Panc1 (cell line): ENCODE measurements at regions not wholly inside any gene's neighbourhood (a gene's known extent, or its start where the extent isn't known, plus 50 kb on each side); places are given as distances from the start of the nearest gene placed in this dataset.

ENCODE experiments used
- ATAC-seq: fragments of 200-7000 bp; cut with Tn5 transposase; 2 replicates; pipeline ENCODE4 v1.9.1; 2020; ENCODE audit warnings: mild to moderate bottlenecking, moderate library complexity
- BruUV-seq: library from RNA; stranded (reverse); fragments of 400-500 nt; replicated peaks from 2 replicates; lab custom pipeline; 2021; lab: Mats Ljungman, UMichigan
- CTCF ChIA-PET: fragments of 300-600 bp; sonication (Branson Sonifier 250); formaldehyde crosslinking; loops from one replicate; lab custom pipeline; 2022; ENCODE audit warnings: antibody characterized with exemption; lab: Charles Lee
- POLR2A ChIA-PET: fragments of 300-600 bp; sonication (Branson Sonifier 250); formaldehyde crosslinking; loops from one replicate; lab custom pipeline; 2022; ENCODE audit warnings: antibody characterized with exemption; lab: Charles Lee
- DNase-seq: peaks from one replicate; pipeline ENCODE4 v3.0.0-alpha.2; 2010; ENCODE audit warnings: low read depth, low spot score
- H3K27ac ChIP-seq: 2 replicates; pipeline ENCODE4 v1.5.1; 2011; ENCODE audit warnings: mild to moderate bottlenecking, low read length, inconsistent platforms
- H3K27me3 ChIP-seq: fragments of 200-500 bp; sonication (Bioruptor generic); 2 replicates; pipeline ENCODE4 v1.6.0; 2014; ENCODE audit warnings: low read length, inconsistent platforms; ENCODE audit not compliant: control insufficient read depth, insufficient read depth
- H3K36me3 ChIP-seq: fragments of 200-500 bp; sonication (Bioruptor generic); 2 replicates; pipeline ENCODE4 v1.5.1; 2014; ENCODE audit warnings: inconsistent platforms, mild to moderate bottlenecking, low read length, moderate library complexity; ENCODE audit not compliant: control insufficient read depth, insufficient read depth
- H3K4me1 ChIP-seq: 2 replicates; pipeline ENCODE4 v1.5.1; 2011; ENCODE audit warnings: inconsistent platforms, mild to moderate bottlenecking, low read length, moderate library complexity; ENCODE audit not compliant: control insufficient read depth, insufficient read depth
- H3K4me3 ChIP-seq, 2 experiments: 2 replicates each; pipeline ENCODE4 v1.5.1; 2011 to 2012; ENCODE audit warnings: low read depth in 2 of 2, low read length in 2 of 2, mild to moderate bottlenecking in 2 of 2, inconsistent platforms in 1 of 2, moderate library complexity in 1 of 2
- H3K9me3 ChIP-seq: fragments of 200-500 bp; sonication (Bioruptor generic); 2 replicates; pipeline ENCODE4 v1.5.1; 2014; ENCODE audit warnings: low read depth, mild to moderate bottlenecking, inconsistent platforms, low read length, moderate library complexity; ENCODE audit not compliant: control insufficient read depth, insufficient read depth
- POLR2AphosphoS5 ChIP-seq: IDR thresholded peaks from 2 replicates; pipeline ENCODE4 v1.6.1; 2012; ENCODE audit warnings: mild to moderate bottlenecking, low read depth, low read length, moderate library complexity
- REST ChIP-seq, 2 experiments: IDR thresholded peaks; 2 replicates each; pipeline ENCODE4 v1.6.1; 2011 to 2012; ENCODE audit warnings: low read depth in 2 of 2, control low read depth in 1 of 2, low read length in 1 of 2, mild to moderate bottlenecking in 1 of 2, moderate library complexity in 1 of 2; ENCODE audit not compliant: insufficient read depth in 1 of 2
- SIN3A ChIP-seq: IDR thresholded peaks from 2 replicates; pipeline ENCODE4 v1.6.1; 2012; ENCODE audit warnings: low read depth, mild to moderate bottlenecking, low read length, moderate library complexity, borderline replicate concordance; ENCODE audit not compliant: insufficient read depth
- TCF7L2 ChIP-seq: IDR thresholded peaks from 2 replicates; pipeline ENCODE4 v1.6.1; 2011; ENCODE audit warnings: mild to moderate bottlenecking, low read depth, low read length, inconsistent platforms
- in situ Hi-C: cut with HindIII; loops from 2 replicates; pipeline ENCODE4 v1.10.0; 2016; ENCODE audit warnings: low sequenced_read_pairs, low pct_unique_long_range_greater_than_20kb
- intact Hi-C: fragments of 100-400 bp; cut with micrococcal nuclease; formaldehyde crosslinking; loops from one replicate; pipeline ENCODE4 v1.10.0; 2022; ENCODE audit not compliant: unreplicated experiment
- TF ChIP-seq, protein P1 (sequence below): fragments of 450-650 bp; IDR thresholded peaks from 2 replicates; pipeline ENCODE4 v1.5.1; 2017; ENCODE audit warnings: mild to moderate bottlenecking

GRCh38 chr10:55426138-55426537, 625.1 kb upstream of the PCDH15 start:
- Histone ChIP-seq H3K4me3 (no peak overlapping the region), H3K36me3 (no peaks in the 10 kb centered on the region), H3K27ac (no peak overlapping the region), H3K4me1 (no peaks in the 10 kb centered on the region), H3K9me3 (peaks cover 3% of the 10 kb centered on the region; the same call in 1 of the 2 replicates), H3K27me3 (no peaks in the 10 kb centered on the region)
- intact Hi-C loops = no loop called here
- no peak for TF ChIP-seq SIN3A
- TF ChIP-seq, protein P1, sequence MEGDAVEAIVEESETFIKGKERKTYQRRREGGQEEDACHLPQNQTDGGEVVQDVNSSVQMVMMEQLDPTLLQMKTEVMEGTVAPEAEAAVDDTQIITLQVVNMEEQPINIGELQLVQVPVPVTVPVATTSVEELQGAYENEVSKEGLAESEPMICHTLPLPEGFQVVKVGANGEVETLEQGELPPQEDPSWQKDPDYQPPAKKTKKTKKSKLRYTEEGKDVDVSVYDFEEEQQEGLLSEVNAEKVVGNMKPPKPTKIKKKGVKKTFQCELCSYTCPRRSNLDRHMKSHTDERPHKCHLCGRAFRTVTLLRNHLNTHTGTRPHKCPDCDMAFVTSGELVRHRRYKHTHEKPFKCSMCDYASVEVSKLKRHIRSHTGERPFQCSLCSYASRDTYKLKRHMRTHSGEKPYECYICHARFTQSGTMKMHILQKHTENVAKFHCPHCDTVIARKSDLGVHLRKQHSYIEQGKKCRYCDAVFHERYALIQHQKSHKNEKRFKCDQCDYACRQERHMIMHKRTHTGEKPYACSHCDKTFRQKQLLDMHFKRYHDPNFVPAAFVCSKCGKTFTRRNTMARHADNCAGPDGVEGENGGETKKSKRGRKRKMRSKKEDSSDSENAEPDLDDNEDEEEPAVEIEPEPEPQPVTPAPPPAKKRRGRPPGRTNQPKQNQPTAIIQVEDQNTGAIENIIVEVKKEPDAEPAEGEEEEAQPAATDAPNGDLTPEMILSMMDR = no peak
- no peak for TF ChIP-seq REST (IDR thresholded peaks at IDR 0.05; ENCODE audit: insufficient read depth in 1 of 2, low read depth in 2 of 2, low read length in 1 of 2)
- TF ChIP-seq POLR2AphosphoS5 = no peak
- no peak for TF ChIP-seq TCF7L2
- in situ Hi-C loops = no loop called here
- no TSS peak for BruUV-seq
- CTCF ChIA-PET = no interaction called here
- DNase-seq (no peak), ATAC-seq (no peak)
- POLR2A ChIA-PET = interaction anchor here (0.6 kb wide), 1 partner anchor 145 kb away, joined by 3 read pairs; no protein-coding TSS in a partner anchor

DNA sequence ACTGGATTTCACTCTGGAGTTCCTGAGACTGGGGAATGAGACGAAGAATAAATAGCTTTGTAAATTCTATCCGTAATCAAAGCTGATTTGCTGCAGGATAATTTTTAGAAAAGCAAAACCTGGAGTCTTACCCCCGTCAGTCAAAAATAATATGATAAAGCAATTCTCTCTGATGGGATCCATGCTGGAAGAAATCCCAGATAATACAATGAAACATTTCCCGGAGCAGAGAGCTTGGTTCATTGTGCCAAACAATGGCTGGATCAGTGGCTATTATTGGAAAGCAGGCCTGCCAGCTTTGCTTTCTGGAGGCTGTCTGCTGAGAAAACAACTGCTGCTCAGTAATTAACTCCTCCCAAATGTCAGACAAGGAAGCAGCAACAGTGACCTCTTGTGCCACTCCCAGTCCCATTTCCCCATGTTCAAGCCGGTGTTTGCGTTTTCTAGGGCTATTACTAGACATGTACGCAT, 609.4 kb upstream of the PCDH15 start:
- ChIA-PET POLR2A (no interaction called here), CTCF (no interaction called here)
- no TSS peak for BruUV-seq
- Histone ChIP-seq H3K27ac (no peak overlapping the region), H3K27me3 (no peaks in the 10 kb centered on the region), H3K9me3 (no peaks in the 10 kb centered on the region), H3K4me1 (no peaks in the 10 kb centered on the region), H3K36me3 (no peaks in the 10 kb centered on the region), H3K4me3 (no peak overlapping the region)
- in situ Hi-C loops = no loop called here
- TF ChIP-seq TCF7L2 (no peak), REST (IDR thresholded peaks at IDR 0.05; ENCODE audit: insufficient read depth in 1 of 2, low read depth in 2 of 2, low read length in 1 of 2) (no peak), SIN3A (no peak)
- TF ChIP-seq, protein P1 = peak; percentile 19
- no peak for DNase-seq
- ATAC-seq = no peak
- intact Hi-C loops = no loop called here
